MCF 10A (cell line): ENCODE measurements at regions not wholly inside any gene's neighbourhood (a gene's known extent, or its start where the extent isn't known, plus 50 kb on each side); places are given as distances from the start of the nearest gene placed in this dataset.

Experiments used
- BruUV-seq: library from RNA; stranded (reverse); fragments of 400-500 nt; replicated peaks from 2 replicates; lab custom pipeline; 2021; lab: Mats Ljungman, UMichigan
- CTCF ChIA-PET: fragments of 300-600 bp; sonication (Branson Sonifier 250); formaldehyde crosslinking; extraction: SDS; loops from one replicate; lab custom pipeline; 2021; ENCODE audit warnings: antibody characterized with exemption, inconsistent platforms; lab: Yijun Ruan, JAX
- POLR2A ChIA-PET: fragments of 300-600, 350-650 bp; sonication (Branson Sonifier 250); formaldehyde crosslinking; extraction: SDS; loops from one replicate; lab custom pipeline; 2020; ENCODE audit warnings: antibody characterized with exemption, inconsistent platforms; lab: Yijun Ruan, JAX
- DNase-seq: peaks from one replicate; pipeline ENCODE4 v3.0.0-alpha.2; 2018; ENCODE audit not compliant: unreplicated experiment
- H3K27ac Mint-ChIP-seq: one replicate; pipeline ENCODE4 v1.8.0; 2022; ENCODE audit warnings: mild to moderate bottlenecking, low read depth, mixed read lengths; ENCODE audit not compliant: unreplicated experiment
- H3K27me3 Mint-ChIP-seq: one replicate; pipeline ENCODE4 v1.8.0; 2022; ENCODE audit warnings: mixed read lengths; ENCODE audit not compliant: insufficient read depth, unreplicated experiment
- H3K36me3 Mint-ChIP-seq: one replicate; pipeline ENCODE4 v1.8.0; 2022; ENCODE audit warnings: mild to moderate bottlenecking, moderate library complexity, mixed read lengths; ENCODE audit not compliant: insufficient read depth, unreplicated experiment
- H3K4me1 Mint-ChIP-seq: one replicate; pipeline ENCODE4 v1.8.0; 2022; ENCODE audit warnings: mixed read lengths; ENCODE audit not compliant: insufficient read depth, unreplicated experiment
- H3K4me3 Mint-ChIP-seq: one replicate; pipeline ENCODE4 v1.8.0; 2022; ENCODE audit warnings: mild to moderate bottlenecking, moderate library complexity, mixed read lengths; ENCODE audit not compliant: unreplicated experiment
- H3K9me3 Mint-ChIP-seq: one replicate; pipeline ENCODE4 v1.8.0; 2022; ENCODE audit warnings: mixed read lengths; ENCODE audit not compliant: unreplicated experiment
- CTCF ChIP-seq: fragments of 200-600 bp; IDR thresholded peaks from one replicate; pipeline ENCODE4 v1.8.0; 2022; ENCODE audit warnings: antibody characterized with exemption, mild to moderate bottlenecking; ENCODE audit not compliant: unreplicated experiment
- intact Hi-C: fragments of 100-400 bp; cut with micrococcal nuclease; formaldehyde crosslinking; loops from 2 replicates; pipeline ENCODE4 v1.14.1; 2022

GRCh38 chr1:189623336-189623735 is 854.3 kb downstream of the BRINP3 start:
- POLR2A ChIA-PET, result interaction anchor here (1.2 kb wide), 1 partner anchor 20 kb away, joined by 3 read pairs; no protein-coding TSS in a partner anchor
- H3K36me3 Mint-ChIP-seq, result no peaks in the 10 kb centered on the region
- no peak for DNase-seq
- no peaks in the 10 kb centered on the region for H3K9me3 Mint-ChIP-seq
- CTCF ChIA-PET, result interaction anchor here (0.5 to 0.7 kb wide), 3 partner anchors 70 to 846 kb away, joined by 3 to 4 read pairs (median 3); no protein-coding TSS in a partner anchor
- no peak overlapping the region for H3K27ac Mint-ChIP-seq
- intact Hi-C loops, result no loop called here
- H3K27me3 Mint-ChIP-seq, result no peaks in the 10 kb centered on the region
- H3K4me1 Mint-ChIP-seq, result peaks cover 8% of the 10 kb centered on the region
- BruUV-seq, result no TSS peak
- H3K4me3 Mint-ChIP-seq, result no peak overlapping the region
- no peak for TF ChIP-seq CTCF

DNA sequence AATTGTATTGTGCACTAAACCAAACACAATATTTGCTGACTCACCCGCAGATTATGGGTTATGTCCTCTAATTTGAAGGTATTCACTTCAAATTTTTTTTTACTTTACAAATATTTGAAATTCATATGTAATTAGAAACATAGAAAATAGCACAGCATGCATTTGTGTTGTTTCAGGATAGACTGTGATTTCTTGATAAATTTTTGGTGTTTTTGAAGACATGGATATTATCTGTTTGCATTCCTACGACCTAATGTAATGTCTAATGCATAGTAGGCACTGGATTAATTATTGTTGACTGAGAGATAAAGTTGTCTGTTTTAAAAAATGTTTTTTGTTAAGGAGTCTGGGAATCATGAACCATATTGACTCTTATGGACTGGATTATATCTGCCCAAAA is 850.2 kb downstream of the BRINP3 start:
- no peaks in the 10 kb centered on the region for H3K27me3 Mint-ChIP-seq
- ChIA-PET CTCF (interaction anchor here (0.7 kb wide), 1 partner anchor 10 kb away, joined by 3 read pairs; no protein-coding TSS in a partner anchor), POLR2A (interaction anchor here (0.9 kb wide), 1 partner anchor 19 kb away, joined by 3 read pairs; no protein-coding TSS in a partner anchor)
- H3K9me3 Mint-ChIP-seq, result no peaks in the 10 kb centered on the region
- no peak for TF ChIP-seq CTCF
- DNase-seq, result no peak
- no TSS peak for BruUV-seq
- intact Hi-C loops, result no loop called here
- H3K4me1 Mint-ChIP-seq, result peaks cover 6% of the 10 kb centered on the region
- no peak overlapping the region for H3K4me3 Mint-ChIP-seq
- H3K36me3 Mint-ChIP-seq, result no peaks in the 10 kb centered on the region
- H3K27ac Mint-ChIP-seq, result no peak overlapping the region

DNA sequence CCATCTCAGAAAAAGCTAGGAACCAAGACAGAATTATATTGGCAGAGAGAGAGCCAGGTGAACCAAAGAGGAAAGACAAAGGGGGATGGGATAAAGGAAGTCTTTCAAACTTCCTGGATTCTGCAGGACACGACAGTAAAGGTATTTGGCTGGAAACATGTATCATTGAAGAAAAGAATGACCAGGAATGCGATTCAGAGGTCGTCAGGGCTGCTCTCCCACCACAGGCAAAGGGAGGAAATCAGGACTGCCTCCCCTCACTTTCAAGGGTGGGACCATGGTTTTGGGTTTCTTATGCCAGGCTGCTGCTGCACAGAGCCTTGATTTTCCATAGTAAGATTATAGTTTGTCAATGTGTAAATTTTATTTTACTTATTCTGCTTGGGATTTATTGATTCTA is 848.8 kb downstream of the BRINP3 start:
- BruUV-seq, result no TSS peak
- POLR2A ChIA-PET, result no interaction called here
- Mint-ChIP-seq H3K4me3 (no peak overlapping the region), H3K9me3 (no peaks in the 10 kb centered on the region), H3K36me3 (no peaks in the 10 kb centered on the region), H3K27ac (no peak overlapping the region), H3K27me3 (no peaks in the 10 kb centered on the region), H3K4me1 (peaks cover 6% of the 10 kb centered on the region)
- intact Hi-C loops, result no loop called here
- DNase-seq, result no peak
- CTCF ChIA-PET, result interaction anchor here (0.7 to 0.8 kb wide), 2 partner anchors 9 to 420 kb away, joined by 3 to 5 read pairs; no protein-coding TSS in a partner anchor
- no peak for TF ChIP-seq CTCF

DNA sequence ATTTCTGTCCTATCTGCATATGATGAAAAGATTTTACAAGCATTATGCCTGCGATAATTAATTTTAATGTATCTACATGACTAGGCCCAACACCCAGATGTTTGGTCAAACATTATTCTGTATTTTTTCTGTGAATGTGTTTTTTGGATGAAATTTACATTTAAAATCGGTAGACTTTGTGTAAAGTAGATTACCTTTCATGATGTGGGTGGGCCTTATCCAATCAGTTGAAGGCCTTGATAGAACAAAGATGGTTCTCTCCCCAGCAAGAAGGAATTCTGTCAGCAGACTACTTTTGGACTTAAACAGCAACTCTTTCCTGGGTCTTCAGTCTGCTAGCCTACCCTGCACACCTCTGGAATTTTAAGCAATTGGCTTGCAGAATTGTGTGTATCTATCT is 844.0 kb downstream of the BRINP3 start:
- no peak overlapping the region for H3K27ac Mint-ChIP-seq
- DNase-seq, result no peak
- H3K36me3 Mint-ChIP-seq, result no peaks in the 10 kb centered on the region
- H3K4me1 Mint-ChIP-seq, result peaks cover 3% of the 10 kb centered on the region
- ChIA-PET POLR2A (no interaction called here), CTCF (no interaction called here)
- H3K27me3 Mint-ChIP-seq, result no peaks in the 10 kb centered on the region
- TF ChIP-seq CTCF, result no peak
- H3K9me3 Mint-ChIP-seq, result no peaks in the 10 kb centered on the region
- no peak overlapping the region for H3K4me3 Mint-ChIP-seq
- intact Hi-C loops, result no loop called here
- no TSS peak for BruUV-seq
